ENCODE measurements at regions not wholly inside any gene's neighbourhood (a gene's known extent, or its start where the extent isn't known, plus 50 kb on each side); places are given as distances from the start of the nearest gene placed in this dataset.

DNA sequence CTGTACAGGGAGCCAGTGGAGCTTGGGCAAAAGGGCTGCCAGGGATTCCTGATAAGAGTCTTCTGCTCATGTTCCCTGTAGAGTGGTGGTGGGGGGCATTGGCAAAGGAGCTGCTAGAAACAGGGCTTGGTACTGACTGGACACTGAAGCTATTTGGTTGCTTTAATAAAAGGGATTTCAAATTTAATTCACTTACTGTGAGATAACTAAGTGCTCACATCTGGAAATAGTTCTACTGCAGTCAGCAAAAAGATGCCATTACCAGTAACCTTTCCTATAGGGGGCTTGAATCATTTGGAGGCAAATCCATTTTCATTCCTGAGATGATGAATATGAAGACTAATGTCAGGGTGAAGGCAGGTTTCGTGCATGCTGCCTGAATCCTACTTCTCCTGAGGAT lies 94.3 kb upstream of the DOCK10 start:
- TF ChIP-seq, protein P1, sequence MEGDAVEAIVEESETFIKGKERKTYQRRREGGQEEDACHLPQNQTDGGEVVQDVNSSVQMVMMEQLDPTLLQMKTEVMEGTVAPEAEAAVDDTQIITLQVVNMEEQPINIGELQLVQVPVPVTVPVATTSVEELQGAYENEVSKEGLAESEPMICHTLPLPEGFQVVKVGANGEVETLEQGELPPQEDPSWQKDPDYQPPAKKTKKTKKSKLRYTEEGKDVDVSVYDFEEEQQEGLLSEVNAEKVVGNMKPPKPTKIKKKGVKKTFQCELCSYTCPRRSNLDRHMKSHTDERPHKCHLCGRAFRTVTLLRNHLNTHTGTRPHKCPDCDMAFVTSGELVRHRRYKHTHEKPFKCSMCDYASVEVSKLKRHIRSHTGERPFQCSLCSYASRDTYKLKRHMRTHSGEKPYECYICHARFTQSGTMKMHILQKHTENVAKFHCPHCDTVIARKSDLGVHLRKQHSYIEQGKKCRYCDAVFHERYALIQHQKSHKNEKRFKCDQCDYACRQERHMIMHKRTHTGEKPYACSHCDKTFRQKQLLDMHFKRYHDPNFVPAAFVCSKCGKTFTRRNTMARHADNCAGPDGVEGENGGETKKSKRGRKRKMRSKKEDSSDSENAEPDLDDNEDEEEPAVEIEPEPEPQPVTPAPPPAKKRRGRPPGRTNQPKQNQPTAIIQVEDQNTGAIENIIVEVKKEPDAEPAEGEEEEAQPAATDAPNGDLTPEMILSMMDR (optimal IDR thresholded peaks at IDR 0.05 in 1 of 3, IDR thresholded peaks at IDR 0.05 in 1 of 3, conservative IDR thresholded peaks at IDR 0.05 in 1 of 3; ENCODE audit: extremely low read depth in 1 of 3, insufficient read depth in 2 of 3, low read length in 3 of 3): no peak
- TF ChIP-seq EZH2 (IDR thresholded peaks at IDR 0.05; ENCODE audit: low read length): no peak

All from keratinocyte (primary cell).